MM.1S (cell line): ENCODE measurements at regions not wholly inside any gene's neighbourhood (a gene's known extent, or its start where the extent isn't known, plus 50 kb on each side); places are given as distances from the start of the nearest gene placed in this dataset.

Experiments
- DNase-seq: peaks from one replicate; pipeline ENCODE4 v3.0.0-alpha.2; 2015
- H2AFZ ChIP-seq: fragments of 300-600 bp; sonication (generic); 2 replicates; pipeline ENCODE4 v1.6.0; 2016; ENCODE audit warnings: antibody characterized with exemption, low read length
- H3F3A ChIP-seq: fragments of 300-600 bp; sonication (generic); 2 replicates; pipeline ENCODE4 v1.6.1; 2016; ENCODE audit warnings: mild to moderate bottlenecking, antibody characterized with exemption, low read length, moderate library complexity, mixed read lengths; ENCODE audit not compliant: insufficient read depth
- H3K27ac ChIP-seq: fragments of 300-600 bp; sonication (generic); 2 replicates; pipeline ENCODE4 v1.5.1; 2016; ENCODE audit warnings: mild to moderate bottlenecking, low read length
- H3K27me3 ChIP-seq: fragments of 300-600 bp; sonication (generic); replicated peaks from 2 replicates; pipeline ENCODE4 v1.6.0; 2016; ENCODE audit warnings: low read length; ENCODE audit not compliant: insufficient read depth
- H3K36me3 ChIP-seq: fragments of 300-600 bp; sonication (generic); replicated peaks from 2 replicates; pipeline ENCODE4 v1.6.1; 2016; ENCODE audit warnings: mild to moderate bottlenecking, low read length, mixed read lengths; ENCODE audit not compliant: insufficient read depth
- H3K4me1 ChIP-seq: fragments of 300-600 bp; sonication (generic); 2 replicates; pipeline ENCODE4 v1.6.1; 2016; ENCODE audit warnings: low read length, mixed read lengths
- H3K4me2 ChIP-seq: fragments of 300-600 bp; sonication (generic); 2 replicates; pipeline ENCODE4 v1.6.0; 2016; ENCODE audit warnings: low read depth, low read length
- H3K4me3 ChIP-seq: fragments of 300-600 bp; sonication (generic); 2 replicates; pipeline ENCODE4 v1.5.1; 2016; ENCODE audit warnings: low read length, mixed read lengths
- H3K79me2 ChIP-seq: fragments of 300-600 bp; sonication (generic); 2 replicates; pipeline ENCODE4 v1.6.1; 2016; ENCODE audit warnings: mixed run types, low read length, mixed read lengths
- H3K9ac ChIP-seq: fragments of 300-600 bp; sonication (generic); 2 replicates; pipeline ENCODE4 v1.6.1; 2016; ENCODE audit warnings: low read length, mixed read lengths
- H3K9me2 ChIP-seq: fragments of 300-600 bp; sonication (generic); replicated peaks from 2 replicates; pipeline ENCODE4 v1.6.1; 2016; ENCODE audit warnings: mild to moderate bottlenecking, low read length, mixed read lengths; ENCODE audit not compliant: insufficient read depth
- H3K9me3 ChIP-seq: fragments of 300-600 bp; sonication (generic); replicated peaks from 2 replicates; pipeline ENCODE4 v1.6.1; 2016; ENCODE audit warnings: mild to moderate bottlenecking, low read length, mixed read lengths; ENCODE audit not compliant: insufficient read depth
- H4K20me1 ChIP-seq: fragments of 300-600 bp; sonication (generic); 2 replicates; pipeline ENCODE4 v1.6.1; 2016; ENCODE audit warnings: mild to moderate bottlenecking, low read length, moderate library complexity, mixed read lengths; ENCODE audit not compliant: insufficient read depth
- EZH2 ChIP-seq: fragments of 300-600 bp; sonication (generic); optimal IDR thresholded peaks from 2 replicates; pipeline ENCODE3; 2017; ENCODE audit warnings: low read depth, mild to moderate bottlenecking, antibody characterized with exemption, low read length, mixed read lengths
- EZH2phosphoT487 ChIP-seq: fragments of 300-600 bp; sonication (generic); IDR thresholded peaks from 2 replicates; pipeline ENCODE4 v1.6.1; 2018; ENCODE audit warnings: antibody characterized with exemption, low read length
- TF ChIP-seq, protein P1 (sequence below): fragments of 300-600 bp; sonication (generic); IDR thresholded peaks from 2 replicates; pipeline ENCODE4 v1.5.1; 2016; ENCODE audit warnings: antibody characterized with exemption, low read length, mixed read lengths

- Histone ChIP-seq H3K27me3 (no peaks in the 10 kb centered on the region), H3K4me3 (no peak overlapping the region), H3K27ac (no peak overlapping the region), H3K4me1 (no peaks in the 10 kb centered on the region), H4K20me1 (no peaks in the 10 kb centered on the region), H3K9me2 (no peaks in the 10 kb centered on the region), H3K36me3 (no peaks in the 10 kb centered on the region), H3F3A (no peaks in the 10 kb centered on the region), H3K4me2 (no peak overlapping the region), H2AFZ (no peak overlapping the region), H3K9ac (no peak overlapping the region), H3K79me2 (no peaks in the 10 kb centered on the region), H3K9me3 (no peaks in the 10 kb centered on the region)
- no peak for DNase-seq
- TF ChIP-seq EZH2phosphoT487: no peak
Observed at GRCh38 chr4:123193802-123194367, 202.7 kb upstream of the SPRY1 start.

DNA sequence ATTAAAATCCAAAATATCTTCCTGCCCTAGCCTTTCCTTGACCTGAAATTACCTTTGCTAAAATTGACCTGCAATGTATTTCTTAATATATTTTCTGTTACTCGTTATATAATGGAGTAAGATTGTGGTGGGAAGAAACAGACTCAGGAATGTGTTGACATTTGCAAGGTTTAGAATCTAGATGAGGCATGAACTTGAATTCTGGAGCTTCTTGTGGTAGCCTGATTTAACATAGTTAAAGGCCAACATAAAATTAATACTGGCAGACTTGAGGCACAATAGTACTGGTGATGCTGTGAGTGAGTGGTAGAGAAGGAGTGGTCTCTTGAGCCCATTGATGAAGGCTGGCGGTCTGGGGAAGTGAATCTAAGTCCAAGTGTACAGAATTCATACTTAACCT, 197.9 kb upstream of the SPRY1 start:
- Histone ChIP-seq H2AFZ (no peak overlapping the region), H3K4me2 (no peak overlapping the region), H3K4me3 (no peak overlapping the region), H3K9me2 (no peaks in the 10 kb centered on the region), H3K27ac (no peak overlapping the region), H3K36me3 (no peaks in the 10 kb centered on the region), H3F3A (no peaks in the 10 kb centered on the region), H3K27me3 (no peaks in the 10 kb centered on the region), H3K9me3 (no peaks in the 10 kb centered on the region), H4K20me1 (no peaks in the 10 kb centered on the region), H3K79me2 (no peaks in the 10 kb centered on the region), H3K4me1 (no peaks in the 10 kb centered on the region), H3K9ac (no peak overlapping the region)
- TF ChIP-seq, protein P1, sequence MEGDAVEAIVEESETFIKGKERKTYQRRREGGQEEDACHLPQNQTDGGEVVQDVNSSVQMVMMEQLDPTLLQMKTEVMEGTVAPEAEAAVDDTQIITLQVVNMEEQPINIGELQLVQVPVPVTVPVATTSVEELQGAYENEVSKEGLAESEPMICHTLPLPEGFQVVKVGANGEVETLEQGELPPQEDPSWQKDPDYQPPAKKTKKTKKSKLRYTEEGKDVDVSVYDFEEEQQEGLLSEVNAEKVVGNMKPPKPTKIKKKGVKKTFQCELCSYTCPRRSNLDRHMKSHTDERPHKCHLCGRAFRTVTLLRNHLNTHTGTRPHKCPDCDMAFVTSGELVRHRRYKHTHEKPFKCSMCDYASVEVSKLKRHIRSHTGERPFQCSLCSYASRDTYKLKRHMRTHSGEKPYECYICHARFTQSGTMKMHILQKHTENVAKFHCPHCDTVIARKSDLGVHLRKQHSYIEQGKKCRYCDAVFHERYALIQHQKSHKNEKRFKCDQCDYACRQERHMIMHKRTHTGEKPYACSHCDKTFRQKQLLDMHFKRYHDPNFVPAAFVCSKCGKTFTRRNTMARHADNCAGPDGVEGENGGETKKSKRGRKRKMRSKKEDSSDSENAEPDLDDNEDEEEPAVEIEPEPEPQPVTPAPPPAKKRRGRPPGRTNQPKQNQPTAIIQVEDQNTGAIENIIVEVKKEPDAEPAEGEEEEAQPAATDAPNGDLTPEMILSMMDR: no peak
- TF ChIP-seq EZH2 (no peak), EZH2phosphoT487 (no peak)
- no peak for DNase-seq

DNA sequence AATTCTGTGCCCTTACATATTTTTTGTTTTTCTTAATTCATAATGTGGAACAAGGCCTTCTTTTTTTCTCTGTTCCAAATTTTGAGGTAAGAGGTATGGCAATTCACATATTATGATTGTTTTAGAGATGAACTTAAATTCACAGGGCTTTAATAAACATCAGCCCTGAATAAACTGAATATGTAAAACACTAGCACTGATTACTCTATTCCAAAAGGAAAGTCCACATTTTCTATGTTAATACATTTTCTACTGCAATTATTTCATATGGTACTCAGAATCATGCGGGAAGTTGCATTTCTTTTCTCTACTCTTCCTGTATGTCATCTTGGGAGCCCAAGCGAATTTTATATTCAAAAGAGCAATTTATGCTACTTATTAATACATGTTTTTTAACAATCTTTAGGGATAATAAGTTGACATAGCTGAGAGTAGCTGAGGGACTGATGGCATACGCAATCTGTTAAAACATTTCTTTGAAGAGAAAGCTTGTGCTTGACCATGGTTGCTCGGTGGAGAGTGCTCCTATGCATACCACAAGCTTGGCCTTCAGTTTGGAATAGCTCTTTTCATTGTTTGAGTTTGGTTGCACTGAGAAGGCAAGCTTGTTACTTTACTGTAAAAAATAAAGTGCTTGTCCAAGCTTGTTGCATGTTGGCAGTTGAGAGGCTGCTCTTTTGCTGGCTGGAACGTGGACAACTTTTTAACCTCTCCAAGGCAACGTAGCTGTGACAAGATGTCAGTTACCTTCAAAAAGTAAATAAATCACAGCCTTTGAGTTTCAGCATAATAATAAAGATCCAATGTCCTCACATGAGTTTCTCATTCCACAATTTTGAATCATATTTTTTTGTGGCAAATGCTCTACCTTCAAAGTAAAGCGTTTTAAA, 196.3 kb upstream of the SPRY1 start:
- no peaks in the 10 kb centered on the region for H3K9me3 ChIP-seq
- no peak overlapping the region for H3K27ac ChIP-seq
- H3F3A ChIP-seq: no peaks in the 10 kb centered on the region
- H3K4me1 ChIP-seq: no peaks in the 10 kb centered on the region
- H3K9me2 ChIP-seq: no peaks in the 10 kb centered on the region
- H3K27me3 ChIP-seq: no peaks in the 10 kb centered on the region
- no peaks in the 10 kb centered on the region for H3K79me2 ChIP-seq
- H3K36me3 ChIP-seq: no peaks in the 10 kb centered on the region
- no peak overlapping the region for H3K4me2 ChIP-seq
- no peak overlapping the region for H3K4me3 ChIP-seq
- TF ChIP-seq EZH2phosphoT487 (no peak), EZH2 (no peak)
- TF ChIP-seq, protein P1: no peak
- H2AFZ ChIP-seq: no peak overlapping the region
- H4K20me1 ChIP-seq: no peaks in the 10 kb centered on the region
- no peak overlapping the region for H3K9ac ChIP-seq
- DNase-seq: no peak

GRCh38 chr4:123204737-123205136, 191.9 kb upstream of the SPRY1 start:
- H3K9me2 ChIP-seq: no peaks in the 10 kb centered on the region
- H3K27me3 ChIP-seq: no peaks in the 10 kb centered on the region
- no peak for DNase-seq
- H3K9ac ChIP-seq: no peak overlapping the region
- no peaks in the 10 kb centered on the region for H3K4me1 ChIP-seq
- H3K36me3 ChIP-seq: no peaks in the 10 kb centered on the region
- H3K4me2 ChIP-seq: no peak overlapping the region
- H3K79me2 ChIP-seq: no peaks in the 10 kb centered on the region
- H3K4me3 ChIP-seq: no peak overlapping the region
- H2AFZ ChIP-seq: no peak overlapping the region
- H3F3A ChIP-seq: no peaks in the 10 kb centered on the region
- H3K27ac ChIP-seq: no peak overlapping the region
- H3K9me3 ChIP-seq: no peaks in the 10 kb centered on the region
- no peak for TF ChIP-seq EZH2
- no peaks in the 10 kb centered on the region for H4K20me1 ChIP-seq
